ENCODE measurements at regions not wholly inside any gene's neighbourhood (a gene's known extent, or its start where the extent isn't known, plus 50 kb on each side); places are given as distances from the start of the nearest gene placed in this dataset.

DNA sequence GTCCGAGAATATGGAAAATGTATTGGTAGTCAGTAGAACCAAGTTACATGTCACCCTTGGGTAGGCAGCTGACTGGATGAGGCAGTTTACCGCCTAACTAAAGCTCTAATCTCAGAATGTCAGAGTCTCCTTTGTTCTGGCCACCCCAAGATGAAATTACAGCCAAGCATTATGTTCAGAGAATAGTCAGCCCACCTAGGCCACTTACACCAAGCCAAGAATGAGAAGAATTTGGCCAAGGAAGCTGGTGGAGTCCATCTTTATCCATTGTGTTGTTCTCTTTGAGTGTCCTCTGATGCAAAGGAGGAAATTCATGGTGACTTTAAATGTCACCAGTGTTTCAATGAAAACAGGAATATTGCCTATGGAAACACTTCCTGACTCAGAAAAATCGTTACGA is 275.1 kb upstream of the MAP3K1 start:
- Histone ChIP-seq H4K20me1 (ENCODE audit: control insufficient read depth, insufficient read depth, insufficient read length) (no peaks in the 10 kb centered on the region), H3K4me2 (ENCODE audit: insufficient read depth, insufficient read length, low read length) (no peak overlapping the region), H3K4ac (ENCODE audit: low read depth, low read length) (no peak overlapping the region), H2BK12ac (ENCODE audit: insufficient read length, low read depth, low read length) (no peak overlapping the region), H4K8ac (replicated peaks; ENCODE audit: insufficient read length, low read depth, low read length) (no peak overlapping the region), H3K23ac (ENCODE audit: insufficient read length, low read depth, low read length) (no peak overlapping the region), H4K91ac (ENCODE audit: insufficient read length, low read depth, low read length) (no peak overlapping the region), H2BK15ac (ENCODE audit: low read depth, low read length) (no peak overlapping the region), H3K79me2 (ENCODE audit: insufficient read depth, low read length) (no peaks in the 10 kb centered on the region), H3K9ac (ENCODE audit: extremely low read depth, insufficient read length, low read length) (no peak overlapping the region), H3K14ac (ENCODE audit: insufficient read depth, low read length) (no peak overlapping the region), H2BK120ac (ENCODE audit: low read depth, low read length, poor library complexity, severe bottlenecking) (no peak overlapping the region), H3K56ac (ENCODE audit: insufficient read length, low read depth, low read length) (no peak overlapping the region), H3K27ac (ENCODE audit: insufficient read length, low read depth, low read length) (no peak overlapping the region), H3K4me1 (ENCODE audit: insufficient read depth, low read length) (no peaks in the 10 kb centered on the region), H3T11ph (ENCODE audit: low read length) (no peak overlapping the region), H3K23me2 (ENCODE audit: insufficient read length, low read depth, low read length, poor library complexity, severe bottlenecking) (no peaks in the 10 kb centered on the region), H3K79me1 (ENCODE audit: insufficient read depth, low read depth, low read length, poor library complexity, severe bottlenecking) (no peaks in the 10 kb centered on the region), H3K18ac (ENCODE audit: insufficient read length, low read depth, low read length) (no peak overlapping the region), H2AK5ac (ENCODE audit: insufficient read length, low read length) (no peak overlapping the region), H2BK5ac (ENCODE audit: insufficient read length, low read length) (no peak overlapping the region), H2BK20ac (ENCODE audit: low read depth, low read length, poor library complexity, severe bottlenecking) (no peak overlapping the region), H3K27me3 (ENCODE audit: insufficient read depth, low read length) (no peaks in the 10 kb centered on the region), H4K5ac (ENCODE audit: insufficient read length, low read depth, low read length) (no peak overlapping the region), H2AFZ (ENCODE audit: low read length) (no peak overlapping the region), H3K9me3 (ENCODE audit: control insufficient read depth, low read depth, low read length) (no peaks in the 10 kb centered on the region)
- Mint-ChIP-seq H3K36me3 (ENCODE audit: insufficient read depth in 1 of 3, low read depth in 3 of 3) (no peaks in the 10 kb centered on the region), H3K4me3 (no peak overlapping the region), H3K9me3 (no peaks in the 10 kb centered on the region), H3K4me1 (peaks cover 4 to 5% of the 10 kb centered on the region in 2 experiments; a peak in 2 of 4 replicates), H3K27me3 (ENCODE audit: low read depth) (peaks cover 1% of the 10 kb centered on the region; the same call in 1 of the 2 replicates), H3K27ac (no peak overlapping the region)
- TF ChIP-seq, protein P1, sequence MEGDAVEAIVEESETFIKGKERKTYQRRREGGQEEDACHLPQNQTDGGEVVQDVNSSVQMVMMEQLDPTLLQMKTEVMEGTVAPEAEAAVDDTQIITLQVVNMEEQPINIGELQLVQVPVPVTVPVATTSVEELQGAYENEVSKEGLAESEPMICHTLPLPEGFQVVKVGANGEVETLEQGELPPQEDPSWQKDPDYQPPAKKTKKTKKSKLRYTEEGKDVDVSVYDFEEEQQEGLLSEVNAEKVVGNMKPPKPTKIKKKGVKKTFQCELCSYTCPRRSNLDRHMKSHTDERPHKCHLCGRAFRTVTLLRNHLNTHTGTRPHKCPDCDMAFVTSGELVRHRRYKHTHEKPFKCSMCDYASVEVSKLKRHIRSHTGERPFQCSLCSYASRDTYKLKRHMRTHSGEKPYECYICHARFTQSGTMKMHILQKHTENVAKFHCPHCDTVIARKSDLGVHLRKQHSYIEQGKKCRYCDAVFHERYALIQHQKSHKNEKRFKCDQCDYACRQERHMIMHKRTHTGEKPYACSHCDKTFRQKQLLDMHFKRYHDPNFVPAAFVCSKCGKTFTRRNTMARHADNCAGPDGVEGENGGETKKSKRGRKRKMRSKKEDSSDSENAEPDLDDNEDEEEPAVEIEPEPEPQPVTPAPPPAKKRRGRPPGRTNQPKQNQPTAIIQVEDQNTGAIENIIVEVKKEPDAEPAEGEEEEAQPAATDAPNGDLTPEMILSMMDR (conservative IDR thresholded peaks at IDR 0.05), result no peak
- no peak for DNase-seq
- no CpG with 5 or more reads among the region's 4 CpGs for whole genome bisulfite sequencing (ENCODE audit: extremely low coverage, insufficient read length, low lambda C conversion rate)

Measured in H9 (cell line).